ENCODE measurements at regions not wholly inside any gene's neighbourhood (a gene's known extent, or its start where the extent isn't known, plus 50 kb on each side); places are given as distances from the start of the nearest gene placed in this dataset.

GRCh38 chr12:4974217-4974616, 64.5 kb downstream of the KCNA1 start:
- no peak for TF ChIP-seq EZH2 (IDR thresholded peaks at IDR 0.05; ENCODE audit: borderline replicate concordance, low read depth, low read length, severe bottlenecking)
- no peak for TF ChIP-seq FOS (IDR thresholded peaks at IDR 0.05; ENCODE audit: borderline replicate concordance, insufficient read depth, low read length)
